Peyer's patch (tissue), 4 donors: ENCODE measurements at regions not wholly inside any gene's neighbourhood (a gene's known extent, or its start where the extent isn't known, plus 50 kb on each side); places are given as distances from the start of the nearest gene placed in this dataset.

Source experiments
- CTCF ChIP-seq, 6 experiments: fragments of 450-650 bp in 4 of 6; fragments of 200-600 bp in 2 of 6; sonication (generic) in 1 of 6; IDR thresholded peaks; one replicate each; pipeline ENCODE4 v1.5.1; 2017 to 2019; ENCODE audit warnings: antibody characterized with exemption in 6 of 6, mild to moderate bottlenecking in 3 of 6, moderate library complexity in 1 of 6
- POLR2A ChIP-seq, 2 donors: fragments of 450-650 bp; IDR thresholded peaks; one replicate each; pipeline ENCODE4 v1.5.1; 2017; ENCODE audit warnings: antibody characterized with exemption in 2 of 2, mild to moderate bottlenecking in 2 of 2, moderate library complexity in 2 of 2

GRCh38 chr9:7226007-7226640 is 468.4 kb downstream of the KDM4C start:
- TF ChIP-seq CTCF (IDR thresholded peaks at IDR 0.05) (no peak), POLR2A (IDR thresholded peaks at IDR 0.05) (no peak)
